K562 (cell line): ENCODE measurements at regions not wholly inside any gene's neighbourhood (a gene's known extent, or its start where the extent isn't known, plus 50 kb on each side); places are given as distances from the start of the nearest gene placed in this dataset.
"Not testable (repeated sequence)": the region's sequence is repeated elsewhere in the genome, so short reads cannot be mapped to it uniquely, and the experiment has no call there.

Experiments
- ATAC-seq: fragments of 200-7000 bp; cut with Tn5 transposase; 3 replicates; pipeline ENCODE4 v1.9.1; 2020; ENCODE audit warnings: moderate library complexity
- BruUV-seq: library from RNA; stranded (reverse); fragments of 400-500 nt; replicated peaks from 2 replicates; lab custom pipeline; 2021; lab: Mats Ljungman, UMichigan
- CTCF ChIA-PET: fragments of 300-600 bp; formaldehyde crosslinking; extraction: SDS; loops from one replicate; lab custom pipeline; 2021; ENCODE audit warnings: low intra/inter-chr PET ratio; lab: Yijun Ruan, JAX
- POLR2A ChIA-PET: fragments of 300-600, 350-650 bp; sonication (Branson Sonifier 250); formaldehyde crosslinking; extraction: SDS; loops from one replicate; lab custom pipeline; 2021; ENCODE audit warnings: antibody characterized with exemption, inconsistent platforms; lab: Yijun Ruan, JAX
- DNase-seq, 4 experiments: peaks; one replicate each; pipeline versions ENCODE4 v3.0.0 to v3.0.0-alpha.2; 2011 to 2018; ENCODE audit warnings: low spot score in 3 of 4, mixed read lengths in 3 of 4; ENCODE audit errors: extremely low read depth in 1 of 4
- FAIRE-seq: peaks from 2 replicates; lab custom pipeline; 2011; peaks lifted over from hg19 to GRCh38; lab: Jason Lieb, UNC
- H2AFZ ChIP-seq: 2 replicates; pipeline ENCODE4 v1.6.0; 2011; ENCODE audit warnings: low read depth, low read length, control low read depth, inconsistent platforms
- H3K27ac ChIP-seq: fragments of 200-600 bp; 3 replicates; pipeline ENCODE4 v1.8.0; 2011; ENCODE audit warnings: low read depth, mild to moderate bottlenecking, control low read depth, inconsistent platforms, low read length, moderate library complexity, mixed read lengths; ENCODE audit errors: extremely low read depth
- H3K27me3 ChIP-seq, 2 experiments: fragments of 300-600 bp in 1 of 2; 2 replicates in 1 of 2; 3 replicates in 1 of 2; pipeline versions ENCODE4 v1.6.0 to v1.8.0; 2011; ENCODE audit warnings: inconsistent platforms in 2 of 2, low read length in 2 of 2, mild to moderate bottlenecking in 1 of 2, mixed read lengths in 1 of 2, moderate library complexity in 1 of 2; ENCODE audit not compliant: control insufficient read depth in 2 of 2, insufficient read depth in 2 of 2
- H3K36me3 ChIP-seq: fragments of 300-600 bp; 3 replicates; pipeline ENCODE4 v1.8.0; 2011; ENCODE audit warnings: mild to moderate bottlenecking, low read length, inconsistent platforms; ENCODE audit not compliant: control insufficient read depth, insufficient read depth
- H3K4me1 ChIP-seq, 2 experiments: fragments of 200-600 bp in 1 of 2; replicated peaks in 1 of 2; 2 replicates in 1 of 2; 3 replicates in 1 of 2; pipeline versions ENCODE4 v1.5.1 to v1.8.0; 2011; ENCODE audit warnings: inconsistent platforms in 2 of 2, low read length in 2 of 2, mild to moderate bottlenecking in 1 of 2, mixed read lengths in 1 of 2, moderate library complexity in 1 of 2; ENCODE audit not compliant: control insufficient read depth in 2 of 2, insufficient read depth in 2 of 2
- H3K4me2 ChIP-seq: 2 replicates; pipeline ENCODE4 v1.6.1; 2011; ENCODE audit warnings: low read length, control low read depth, inconsistent platforms, mixed read lengths; ENCODE audit not compliant: insufficient read depth
- H3K4me3 ChIP-seq: fragments of 200-600 bp; sonication (generic), shearing (Covaris generic); 2 replicates; pipeline ENCODE4 v1.5.1; 2016; ENCODE audit warnings: control low read depth, inconsistent platforms
- H3K79me2 ChIP-seq: fragments of 200-600 bp; 3 replicates; pipeline ENCODE4 v1.8.0; 2011; ENCODE audit warnings: low read length, inconsistent platforms; ENCODE audit not compliant: control insufficient read depth, insufficient read depth
- H3K9ac ChIP-seq, 2 experiments: 2 replicates each; pipeline versions ENCODE4 v1.6.0 to v1.6.1; 2011; ENCODE audit warnings: low read depth in 2 of 2, low read length in 2 of 2, control low read depth in 1 of 2, inconsistent platforms in 1 of 2, mild to moderate bottlenecking in 1 of 2, mixed read lengths in 1 of 2; ENCODE audit not compliant: insufficient read depth in 1 of 2
- H3K9me1 ChIP-seq: one replicate; pipeline ENCODE4 v1.6.0; 2011; ENCODE audit warnings: inconsistent platforms, mild to moderate bottlenecking, low read length, moderate library complexity; ENCODE audit not compliant: control insufficient read depth, insufficient read depth
- H3K9me3 ChIP-seq: replicated peaks from 2 replicates; pipeline ENCODE4 v1.5.1; 2011; ENCODE audit warnings: low read depth, low read length, inconsistent platforms; ENCODE audit not compliant: control insufficient read depth, insufficient read depth
- H4K20me1 ChIP-seq: replicated peaks from 2 replicates; pipeline ENCODE4 v1.6.1; 2011; ENCODE audit warnings: low read length, inconsistent platforms, mixed read lengths; ENCODE audit not compliant: control insufficient read depth, insufficient read depth
- ATF1 ChIP-seq, 2 experiments: fragments of 450-650 bp in 1 of 2; IDR thresholded peaks; 2 replicates each; pipeline ENCODE4 v1.6.1; 2016; ENCODE audit warnings: missing compliant biosample characterization in 1 of 2, missing genetic modification characterization in 1 of 2
- ATF3 ChIP-seq, 2 experiments: fragments of 450-650 bp in 1 of 2; sonication (generic) in 1 of 2; formaldehyde crosslinking in 1 of 2; IDR thresholded peaks in 1 of 2; conservative IDR thresholded peaks in 1 of 2; 2 replicates each; pipeline versions ENCODE4 v1.6.1 to v1.8.1; 2016 to 2023; ENCODE audit warnings: mild to moderate bottlenecking in 2 of 2, moderate library complexity in 2 of 2, inconsistent platforms in 1 of 2, missing genetic modification reagents in 1 of 2
- CXXC5 ChIP-seq: fragments of 250-450 bp; sonication (Bioruptor Pico); IDR thresholded peaks from 2 replicates; pipeline ENCODE4 v1.8.0; 2022; ENCODE audit warnings: inconsistent platforms, mild to moderate bottlenecking, moderate library complexity
- KDM5B ChIP-seq: fragments of 200-600 bp; sonication (generic); IDR thresholded peaks from 2 replicates; pipeline ENCODE4 v1.6.1; 2012; ENCODE audit warnings: low read depth, mild to moderate bottlenecking, moderate library complexity, low read length, control low read depth, inconsistent platforms; ENCODE audit not compliant: insufficient replicate concordance
- POLR2AphosphoS5 ChIP-seq: IDR thresholded peaks from 2 replicates; pipeline ENCODE4 v1.6.1; 2011; ENCODE audit warnings: mild to moderate bottlenecking, low read depth, low read length, moderate library complexity; ENCODE audit not compliant: control insufficient read depth, insufficient read depth
- SOX6 ChIP-seq: fragments of 450-650 bp; IDR thresholded peaks from 2 replicates; pipeline ENCODE4 v1.6.1; 2014; ENCODE audit warnings: mild to moderate bottlenecking
- TAF1 ChIP-seq: IDR thresholded peaks from 2 replicates; pipeline ENCODE4 v1.6.1; 2011; ENCODE audit warnings: mild to moderate bottlenecking, low read length, moderate library complexity; ENCODE audit not compliant: insufficient read depth, control insufficient read depth, severe bottlenecking; ENCODE audit errors: extremely low read depth
- TFAP4 ChIP-seq: sonication (generic); formaldehyde crosslinking; IDR thresholded peaks from 2 replicates; pipeline ENCODE4 v1.8.0; 2022; ENCODE audit warnings: missing genetic modification reagents, mild to moderate bottlenecking, moderate library complexity, borderline replicate concordance
- ZBED1 ChIP-seq: IDR thresholded peaks from 2 replicates; pipeline ENCODE4 v1.6.1; 2014
- WGBS: fragments of 100-300 bp; shearing (Covaris generic); methylation state at CpG from one replicate; pipeline ENCODE4 v1.1.6; 2016; ENCODE audit warnings: low coverage, mixed read lengths; ENCODE audit not compliant: insufficient coverage; ENCODE audit errors: missing lambda C conversion rate; 5-methylcytosine and 5-hydroxymethylcytosine counted together
- in situ Hi-C: fragments of 300-500 bp; cut with MboI; formaldehyde crosslinking; loops from 4 replicates; pipeline ENCODE4 v1.15.0; 2018; ENCODE audit warnings: inconsistent platforms, mixed read lengths
- intact Hi-C: fragments of 100-400 bp; cut with micrococcal nuclease; formaldehyde crosslinking; loops from 2 replicates; pipeline ENCODE4 v1.14.2; 2022

GRCh38 chr7:119950390-119951041 is 322.5 kb upstream of the KCND2 start (continued):
- TF ChIP-seq TAF1 = peak; percentile 53
- TF ChIP-seq CXXC5 = peak; percentile 61
- not testable (repeated sequence) for TF ChIP-seq ATF1 (CRISPR knock-in tag; IDR thresholded peaks at IDR 0.05)
- TF ChIP-seq ATF1 (tag; IDR thresholded peaks at IDR 0.05) = 0 out of 2 replicates have a peak, but pooled peaks have one; percentile 15
- TF ChIP-seq KDM5B = peak; percentile 67
- TF ChIP-seq ZBED1 = 0 out of 2 replicates have a peak, but pooled peaks have one; percentile 52
- TF ChIP-seq TFAP4 (CRISPR knock-in tag) = 0 out of 2 replicates have a peak, but pooled peaks have one; percentile 26
- 0 out of 2 replicates have a peak, but pooled peaks have one; percentile 42 for TF ChIP-seq SOX6
- TF ChIP-seq POLR2AphosphoS5 = peak; percentile 68; the same call in 1 of the 2 replicates

GRCh38 chr7:119951614-119952013 is 321.4 kb upstream of the KCND2 start:
- TF ChIP-seq ATF3 (IDR thresholded peaks at IDR 0.05) = peak; percentile 16; the same call in 1 of the 2 replicates
- ATAC-seq; H3K9me1 ChIP-seq; intact Hi-C loops; H3K27me3 ChIP-seq; CTCF ChIA-PET; H3K4me3 ChIP-seq; H2AFZ ChIP-seq; POLR2A ChIA-PET; H3K9ac ChIP-seq; H4K20me1 ChIP-seq; H3K36me3 ChIP-seq; in situ Hi-C loops; H3K9me3 ChIP-seq; DNase-seq; FAIRE-seq; BruUV-seq; H3K27ac ChIP-seq; H3K4me2 ChIP-seq; H3K4me1 ChIP-seq; TF ChIP-seq ATF3 (CRISPR knock-in tag; conservative IDR thresholded peaks at IDR 0.05): not testable (repeated sequence)
- 49% methylated on average over 17 of the region's 24 CpGs for WGBS
- H3K79me2 ChIP-seq = peaks cover 35% of the 10 kb centered on the region
